HG03039 (cell line): ENCODE measurements at regions not wholly inside any gene's neighbourhood (a gene's known extent, or its start where the extent isn't known, plus 50 kb on each side); places are given as distances from the start of the nearest gene placed in this dataset.

Experiments
- ATAC-seq: cut with Tn5 transposase; IDR thresholded peaks from one replicate; pipeline ENCODE4 v1.9.1; 2021; ENCODE audit warnings: mild to moderate bottlenecking, moderate library complexity; ENCODE audit not compliant: unreplicated experiment

GRCh38 chr7:51645702-51646298, 329.2 kb upstream of the COBL start:
- no peak for ATAC-seq

GRCh38 chr7:51645255-51645654, 328.6 kb upstream of the COBL start:
- no peak for ATAC-seq

- no peak for ATAC-seq
Measured at GRCh38 chr7:51644216-51644615, 327.6 kb upstream of the COBL start.

- no peak for ATAC-seq
Measured at GRCh38 chr7:51640841-51641240, 324.2 kb upstream of the COBL start.

GRCh38 chr7:51639661-51640334, 323.2 kb upstream of the COBL start:
- ATAC-seq: no peak

- ATAC-seq: no peak
Measured at GRCh38 chr7:51636503-51636902, 319.9 kb upstream of the COBL start.

- no peak for ATAC-seq
Measured at GRCh38 chr7:51635775-51636174, 319.2 kb upstream of the COBL start.

GRCh38 chr7:51634538-51634937, 317.9 kb upstream of the COBL start:
- ATAC-seq: no peak

- ATAC-seq: no peak
Measured at GRCh38 chr7:51634025-51634424, 317.4 kb upstream of the COBL start.

GRCh38 chr7:51633596-51633995, 317.0 kb upstream of the COBL start:
- no peak for ATAC-seq

- ATAC-seq: no peak
Measured at GRCh38 chr7:51633006-51633405, 316.4 kb upstream of the COBL start.

- no peak for ATAC-seq
Measured at GRCh38 chr7:51630933-51631332, 314.3 kb upstream of the COBL start.

- ATAC-seq: no peak
Measured at GRCh38 chr7:51629206-51629605, 312.6 kb upstream of the COBL start.

GRCh38 chr7:51621956-51622355, 305.3 kb upstream of the COBL start:
- ATAC-seq: no peak

GRCh38 chr7:51620706-51621105, 304.1 kb upstream of the COBL start:
- ATAC-seq: no peak

GRCh38 chr7:51619880-51620279, 303.3 kb upstream of the COBL start:
- no peak for ATAC-seq

GRCh38 chr7:51617686-51618085, 301.1 kb upstream of the COBL start:
- ATAC-seq: no peak

- ATAC-seq: no peak
Measured at GRCh38 chr7:51613911-51614357, 297.3 kb upstream of the COBL start.

- no peak for ATAC-seq
Measured at GRCh38 chr7:51611937-51612336, 295.3 kb upstream of the COBL start.

- no peak for ATAC-seq
Measured at GRCh38 chr7:51607447-51607846, 290.8 kb upstream of the COBL start.

- ATAC-seq: no peak
Measured at GRCh38 chr7:51606601-51607154, 290.1 kb upstream of the COBL start.

- ATAC-seq: no peak
Measured at GRCh38 chr7:51602376-51602775, 285.8 kb upstream of the COBL start.

GRCh38 chr7:51601461-51601860, 284.9 kb upstream of the COBL start:
- no peak for ATAC-seq
